IMR-90 (cell line): ENCODE measurements at regions not wholly inside any gene's neighbourhood (a gene's known extent, or its start where the extent isn't known, plus 50 kb on each side); places are given as distances from the start of the nearest gene placed in this dataset.

Experiments
- CEBPB ChIP-seq: IDR thresholded peaks from 2 replicates; pipeline ENCODE4 v1.6.1; 2012; ENCODE audit warnings: low read depth, low read length, improper control_type of control experiment
- CHD1 ChIP-seq: IDR thresholded peaks from 2 replicates; pipeline ENCODE4 v1.6.1; 2012; ENCODE audit warnings: low read depth, low read length, improper control_type of control experiment
- CTCF ChIP-seq: conservative IDR thresholded peaks from 2 replicates; pipeline ENCODE4 v1.5.1; 2012; ENCODE audit warnings: mild to moderate bottlenecking, low read depth, low read length, improper control_type of control experiment
- ELK1 ChIP-seq: fragments of 150-350 bp; IDR thresholded peaks from 2 replicates; pipeline ENCODE4 v1.6.1; 2016; ENCODE audit warnings: low read depth, mild to moderate bottlenecking, low read length, moderate library complexity, borderline replicate concordance
- FOS ChIP-seq: fragments of 150-350 bp; IDR thresholded peaks from 2 replicates; pipeline ENCODE4 v1.6.1; 2016; ENCODE audit warnings: low read depth, low read length
- MAFK ChIP-seq: IDR thresholded peaks from 2 replicates; pipeline ENCODE4 v1.6.1; 2012; ENCODE audit warnings: low read depth, low read length, improper control_type of control experiment
- MAZ ChIP-seq: IDR thresholded peaks from 2 replicates; pipeline ENCODE4 v1.6.1; 2012; ENCODE audit warnings: low read depth, mild to moderate bottlenecking, low read length, improper control_type of control experiment, moderate library complexity, borderline replicate concordance
- MXI1 ChIP-seq: IDR thresholded peaks from 2 replicates; pipeline ENCODE4 v1.6.1; 2012; ENCODE audit warnings: low read depth, mild to moderate bottlenecking, low read length, moderate library complexity, borderline replicate concordance
- NFE2L2 ChIP-seq: fragments of 150-350 bp; IDR thresholded peaks from 2 replicates; pipeline ENCODE4 v1.6.1; 2016; ENCODE audit warnings: low read depth, mild to moderate bottlenecking, low read length
- POLR2A ChIP-seq: IDR thresholded peaks from 2 replicates; pipeline ENCODE4 v1.6.1; 2012; ENCODE audit warnings: mild to moderate bottlenecking, low read depth, low read length
- RAD21 ChIP-seq: IDR thresholded peaks from 2 replicates; pipeline ENCODE4 v1.6.1; 2012; ENCODE audit warnings: low read length, improper control_type of control experiment
- RCOR1 ChIP-seq: IDR thresholded peaks from 2 replicates; pipeline ENCODE4 v1.6.1; 2012; ENCODE audit warnings: mild to moderate bottlenecking, low read length, improper control_type of control experiment; ENCODE audit not compliant: insufficient replicate concordance
- RFX5 ChIP-seq: IDR thresholded peaks from 2 replicates; pipeline ENCODE4 v1.8.0; 2012; ENCODE audit warnings: low read depth, mild to moderate bottlenecking, low read length, moderate library complexity
- USF2 ChIP-seq: fragments of 150-350 bp; IDR thresholded peaks from 2 replicates; pipeline ENCODE4 v1.6.1; 2017; ENCODE audit warnings: mild to moderate bottlenecking, antibody characterized with exemption, low read length, low read depth

GRCh38 chr1:222387007-222387814 is 160.7 kb downstream of the HHIPL2 start:
- TF ChIP-seq CTCF: 0 out of 2 replicates have a peak, but pooled peaks have one; percentile 5
- TF ChIP-seq ELK1: no peak
- TF ChIP-seq POLR2A: no peak
- no peak for TF ChIP-seq USF2
- TF ChIP-seq MAZ: no peak
- no peak for TF ChIP-seq MXI1
- TF ChIP-seq RAD21: no peak
- TF ChIP-seq MAFK: no peak
- no peak for TF ChIP-seq FOS
- TF ChIP-seq CHD1: no peak
- no peak for TF ChIP-seq RFX5
- TF ChIP-seq RCOR1: no peak
- TF ChIP-seq NFE2L2: no peak
- no peak for TF ChIP-seq CEBPB
